Skeletal muscle tissue (tissue), 3 donors: ENCODE measurements at regions not wholly inside any gene's neighbourhood (a gene's known extent, or its start where the extent isn't known, plus 50 kb on each side); places are given as distances from the start of the nearest gene placed in this dataset.

Source experiments
- H3K27ac ChIP-seq: one replicate; pipeline ENCODE4 v1.7.0; 2013; ENCODE audit warnings: mild to moderate bottlenecking, low read depth, low read length, inconsistent platforms
- H3K27me3 ChIP-seq, 3 donors: one replicate each; pipeline ENCODE4 v1.7.0; 2013; ENCODE audit warnings: low read length in 3 of 3; ENCODE audit not compliant: control insufficient read depth in 3 of 3, insufficient read depth in 3 of 3
- H3K36me3 ChIP-seq, 3 donors: one replicate each; pipeline ENCODE4 v1.7.0; 2013; ENCODE audit warnings: low read length in 3 of 3; ENCODE audit not compliant: control insufficient read depth in 3 of 3, insufficient read depth in 3 of 3
- H3K4me1 ChIP-seq, 3 donors: one replicate each; pipeline ENCODE4 v1.7.0; 2013; ENCODE audit warnings: low read length in 3 of 3, mild to moderate bottlenecking in 3 of 3; ENCODE audit not compliant: control insufficient read depth in 3 of 3, insufficient read depth in 3 of 3
- H3K4me3 ChIP-seq, 3 donors: one replicate each; pipeline ENCODE4 v1.7.0; 2013; ENCODE audit warnings: low read length in 3 of 3
- H3K9ac ChIP-seq, 3 donors: one replicate each; pipeline ENCODE4 v1.7.0; 2013; ENCODE audit warnings: low read length in 3 of 3, mild to moderate bottlenecking in 3 of 3, moderate library complexity in 2 of 3, low read depth in 1 of 3
- H3K9me3 ChIP-seq, 3 donors: one replicate each; pipeline ENCODE4 v1.7.0; 2013; ENCODE audit warnings: low read length in 3 of 3; ENCODE audit not compliant: control insufficient read depth in 3 of 3
- donor health status: Osteomylitis.

DNA sequence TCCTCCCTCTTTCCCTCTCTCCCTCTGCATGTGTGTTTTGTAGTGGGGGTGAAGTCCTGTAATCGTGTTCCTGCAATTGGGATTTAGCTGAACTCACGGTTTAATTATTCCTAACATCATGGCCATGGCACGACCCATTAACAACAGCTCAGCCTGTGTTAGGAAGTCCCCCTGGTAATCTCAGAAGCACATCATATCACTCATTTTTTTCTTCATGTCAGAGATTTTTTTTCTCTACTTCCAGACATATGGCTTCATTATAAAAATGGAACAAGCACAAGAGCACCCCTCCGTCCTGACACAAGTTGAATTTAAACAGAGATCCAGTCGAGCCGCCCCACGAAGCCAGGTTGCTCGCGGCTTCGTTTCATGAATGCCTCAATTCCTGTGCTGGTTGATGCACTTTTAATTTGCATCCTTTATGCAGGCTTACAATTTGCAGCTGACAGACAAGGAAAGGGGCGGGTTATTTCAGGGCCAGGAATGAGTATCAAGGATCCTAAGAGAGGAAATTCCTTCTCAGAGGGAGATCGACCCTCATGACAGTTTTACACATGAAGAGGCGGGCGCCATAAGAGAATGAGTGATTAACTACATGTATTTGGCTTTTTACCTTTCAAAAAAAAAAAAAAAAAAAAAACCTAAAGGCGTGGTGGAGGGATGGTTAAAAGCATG is 192.9 kb downstream of the MAF start:
- Histone ChIP-seq H3K27me3 (no peaks in the 10 kb centered on the region), H3K36me3 (no peaks in the 10 kb centered on the region), H3K9me3 (peaks cover 0 to 3% (median 0%) of the 10 kb centered on the region in 3 donors), H3K9ac (no peak overlapping the region), H3K4me3 (no peak overlapping the region), H3K4me1 (no peaks in the 10 kb centered on the region), H3K27ac (no peak overlapping the region)

DNA sequence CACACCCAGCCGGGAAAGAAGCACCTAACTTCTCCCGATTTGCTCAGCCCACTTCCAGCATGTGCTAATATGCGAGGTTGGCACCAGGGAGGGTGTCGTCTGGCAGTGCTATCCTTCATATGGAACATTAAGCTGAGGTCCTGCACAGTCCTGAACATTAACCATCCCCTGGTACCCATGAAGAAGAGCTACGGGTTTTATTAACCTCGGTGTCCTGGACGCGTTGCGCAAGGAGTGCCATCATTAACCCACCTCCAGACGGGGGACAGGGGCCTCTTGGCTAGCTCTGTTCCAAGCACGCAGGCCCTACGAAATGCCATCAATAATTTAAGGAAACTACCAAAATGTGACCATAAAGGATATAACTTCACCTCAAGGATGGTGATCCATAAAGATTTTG is 193.5 kb downstream of the MAF start:
- peaks cover 0 to 3% (median 0%) of the 10 kb centered on the region in 3 donors for H3K9me3 ChIP-seq
- H3K36me3 ChIP-seq: no peaks in the 10 kb centered on the region
- H3K27me3 ChIP-seq: no peaks in the 10 kb centered on the region
- H3K4me3 ChIP-seq: no peak overlapping the region
- H3K9ac ChIP-seq: no peak overlapping the region
- H3K27ac ChIP-seq: no peak overlapping the region
- no peaks in the 10 kb centered on the region for H3K4me1 ChIP-seq

DNA sequence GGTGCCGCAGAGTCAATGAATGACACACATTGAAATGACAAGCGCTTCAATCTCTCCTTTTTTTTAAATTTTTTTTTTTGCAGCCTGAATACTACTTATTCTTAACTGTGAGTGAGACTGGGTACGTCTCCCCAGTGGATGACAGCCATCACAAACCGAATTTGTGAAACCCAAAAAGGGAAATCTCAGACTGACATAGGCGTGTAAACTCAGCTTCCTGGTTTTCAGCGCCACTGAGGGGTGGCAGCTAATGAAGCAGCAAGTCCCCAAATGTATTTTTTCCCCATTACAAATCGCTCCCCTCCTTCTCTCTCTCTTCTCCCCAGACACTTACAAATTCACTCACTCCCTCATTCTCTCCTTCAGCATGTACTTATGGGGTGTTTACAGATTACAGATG is 196.0 kb downstream of the MAF start:
- Histone ChIP-seq H3K9me3 (peaks cover 0 to 3% (median 0%) of the 10 kb centered on the region in 3 donors), H3K27me3 (no peaks in the 10 kb centered on the region), H3K9ac (no peak overlapping the region), H3K27ac (no peak overlapping the region), H3K36me3 (no peaks in the 10 kb centered on the region), H3K4me3 (no peak overlapping the region), H3K4me1 (no peaks in the 10 kb centered on the region)

DNA sequence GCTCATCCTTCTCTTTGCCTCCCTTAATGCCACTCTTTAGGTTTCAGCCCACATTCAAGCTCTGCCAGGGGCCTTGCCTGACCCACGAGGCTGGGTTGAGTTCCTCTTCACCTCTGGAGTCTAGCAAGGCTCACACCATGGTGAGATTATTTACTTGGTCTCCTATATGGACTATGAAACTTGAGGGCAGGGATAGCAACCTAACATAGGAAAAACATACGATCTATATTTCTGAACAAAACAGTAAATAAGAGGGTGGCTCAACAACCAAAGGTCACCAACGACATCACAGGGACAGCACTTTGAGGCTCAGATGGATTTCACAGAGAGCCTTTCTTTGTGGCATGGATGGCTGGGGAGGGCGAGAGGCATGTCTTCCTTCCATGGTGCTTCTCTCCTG is 197.0 kb downstream of the MAF start:
- no peaks in the 10 kb centered on the region for H3K36me3 ChIP-seq
- H3K9me3 ChIP-seq: peaks cover 0 to 3% (median 0%) of the 10 kb centered on the region in 3 donors
- no peak overlapping the region for H3K9ac ChIP-seq
- no peaks in the 10 kb centered on the region for H3K27me3 ChIP-seq
- no peak overlapping the region for H3K27ac ChIP-seq
- no peak overlapping the region for H3K4me3 ChIP-seq
- H3K4me1 ChIP-seq: no peaks in the 10 kb centered on the region

DNA sequence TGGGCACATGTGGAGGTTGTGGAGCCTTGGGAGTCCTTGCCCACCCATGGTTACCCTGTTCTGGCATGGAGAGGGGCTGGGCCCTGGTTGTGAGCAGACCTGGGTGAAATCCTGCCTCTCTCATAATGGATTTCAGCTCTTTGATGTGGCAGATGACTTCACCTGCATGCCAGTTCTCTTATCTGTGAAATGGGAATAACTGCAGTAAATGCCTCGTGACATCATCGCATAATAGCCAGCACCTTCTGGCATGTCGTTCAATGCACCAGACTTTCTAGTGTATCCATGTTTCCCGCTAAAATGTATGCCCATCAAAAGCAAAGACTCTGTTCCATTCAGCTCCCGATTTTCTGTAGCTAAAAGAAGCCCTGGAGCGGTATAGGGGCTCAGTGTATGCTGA is 197.6 kb downstream of the MAF start:
- peaks cover 0 to 3% (median 0%) of the 10 kb centered on the region in 3 donors for H3K9me3 ChIP-seq
- no peak overlapping the region for H3K27ac ChIP-seq
- no peaks in the 10 kb centered on the region for H3K4me1 ChIP-seq
- H3K4me3 ChIP-seq: no peak overlapping the region
- no peak overlapping the region for H3K9ac ChIP-seq
- H3K27me3 ChIP-seq: no peaks in the 10 kb centered on the region
- no peaks in the 10 kb centered on the region for H3K36me3 ChIP-seq

DNA sequence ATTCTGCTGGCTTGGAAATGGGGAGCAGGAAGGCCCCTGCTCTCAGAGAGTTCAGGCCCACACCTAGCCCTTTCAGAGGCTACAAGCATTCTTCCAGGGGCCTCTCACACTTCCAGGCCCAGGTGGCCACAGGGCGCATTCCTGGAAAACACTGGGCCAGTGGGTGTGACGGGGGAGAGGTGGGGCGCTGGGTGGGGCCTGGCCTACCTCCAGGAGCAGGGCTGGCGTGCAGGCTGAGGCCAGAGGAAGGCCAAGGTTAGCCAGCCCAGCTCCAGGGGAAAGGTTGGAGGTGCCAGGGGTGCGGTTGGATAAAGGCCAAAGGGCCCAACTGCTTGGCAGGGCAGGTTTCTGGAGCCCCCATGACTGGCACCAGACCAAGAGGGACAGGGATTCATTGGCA is 198.2 kb downstream of the MAF start:
- H3K9me3 ChIP-seq: peaks cover 0 to 3% (median 0%) of the 10 kb centered on the region in 3 donors
- H3K9ac ChIP-seq: no peak overlapping the region
- H3K4me1 ChIP-seq: no peaks in the 10 kb centered on the region
- H3K36me3 ChIP-seq: no peaks in the 10 kb centered on the region
- no peak overlapping the region for H3K4me3 ChIP-seq
- H3K27me3 ChIP-seq: no peaks in the 10 kb centered on the region
- H3K27ac ChIP-seq: no peak overlapping the region

DNA sequence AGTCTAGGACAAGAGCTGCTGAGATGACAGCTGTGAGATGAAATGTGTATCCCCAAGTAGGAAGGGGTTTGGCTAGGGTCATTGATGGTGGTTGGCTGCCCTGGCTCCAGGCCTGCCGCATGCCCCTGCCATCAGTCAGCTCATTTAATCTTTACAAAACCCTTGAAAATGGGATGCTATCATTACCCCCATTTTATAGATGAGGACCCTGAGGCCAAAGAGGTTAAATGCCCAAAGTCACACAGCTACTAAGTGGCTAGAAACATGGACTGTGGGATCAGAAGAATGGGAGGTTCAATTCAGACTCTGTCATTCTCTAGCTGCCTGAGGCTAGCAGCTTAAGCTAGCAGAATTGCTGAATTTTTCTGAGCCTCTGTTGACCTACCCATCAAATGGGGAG is 198.8 kb downstream of the MAF start:
- H3K9ac ChIP-seq: no peak overlapping the region

DNA sequence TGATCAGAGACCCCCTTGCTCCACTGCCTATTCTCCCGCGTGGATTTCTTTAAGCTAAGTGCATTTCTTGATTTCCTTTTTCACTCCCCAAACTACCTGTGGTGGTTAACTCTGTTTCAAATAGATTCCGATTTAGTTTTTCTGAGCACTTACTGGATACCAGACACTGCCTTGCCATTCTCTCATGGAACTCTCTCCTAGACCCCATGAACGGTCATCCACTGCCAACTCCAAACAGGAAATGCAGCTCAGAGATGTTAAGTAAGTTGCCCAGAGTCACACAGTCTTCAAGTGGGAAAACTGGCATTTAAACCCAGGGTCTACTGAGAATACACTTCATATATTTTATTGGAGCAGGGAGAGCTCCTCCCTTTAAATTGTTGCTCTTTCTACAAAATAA is 199.4 kb downstream of the MAF start:
- Histone ChIP-seq H3K27me3 (no peaks in the 10 kb centered on the region), H3K9ac (no peak overlapping the region), H3K4me3 (no peak overlapping the region), H3K9me3 (peaks cover 0 to 3% (median 0%) of the 10 kb centered on the region in 3 donors), H3K4me1 (no peaks in the 10 kb centered on the region), H3K27ac (no peak overlapping the region), H3K36me3 (no peaks in the 10 kb centered on the region)

More for the DNA sequence above, 198.8 kb downstream of the MAF start:
- no peak overlapping the region for H3K4me3 ChIP-seq
- no peaks in the 10 kb centered on the region for H3K27me3 ChIP-seq
- no peaks in the 10 kb centered on the region for H3K36me3 ChIP-seq
- H3K4me1 ChIP-seq: no peaks in the 10 kb centered on the region
- H3K27ac ChIP-seq: no peak overlapping the region
- H3K9me3 ChIP-seq: peaks cover 0 to 3% (median 0%) of the 10 kb centered on the region in 3 donors

DNA sequence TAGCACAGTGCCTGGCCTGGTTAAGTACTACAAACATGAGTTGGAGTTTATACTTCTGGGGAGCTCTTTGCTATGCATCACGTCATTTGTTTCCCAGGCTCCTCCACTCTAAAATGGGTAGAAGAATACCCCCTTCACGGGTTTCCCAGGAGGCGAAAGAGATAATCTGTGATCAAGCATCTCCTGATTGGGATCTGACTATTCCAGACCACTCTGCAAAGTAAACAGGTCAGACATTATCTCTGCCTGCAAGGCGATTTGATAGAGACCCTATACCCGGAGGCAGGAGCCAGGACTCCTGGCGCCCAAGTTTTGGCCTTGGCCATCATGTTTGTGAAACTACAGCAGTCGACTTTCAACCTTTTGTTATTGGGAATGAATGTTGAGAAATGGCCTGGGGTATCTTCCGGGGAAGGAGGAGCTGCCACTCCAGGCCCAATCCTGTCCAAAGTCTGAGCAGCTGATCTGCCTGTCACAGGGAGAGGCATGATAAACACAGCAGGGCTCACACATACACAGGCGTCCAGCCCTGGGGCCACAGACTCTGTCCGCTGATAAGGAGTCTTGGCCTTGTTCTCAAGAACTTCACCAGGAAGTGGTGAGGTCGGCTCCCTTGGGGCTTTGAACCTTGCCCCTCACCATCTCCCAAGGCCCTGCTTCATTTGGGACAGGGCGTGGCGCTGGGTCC is 199.9 kb downstream of the MAF start:
- no peaks in the 10 kb centered on the region for H3K27me3 ChIP-seq
- no peaks in the 10 kb centered on the region for H3K36me3 ChIP-seq
- no peaks in the 10 kb centered on the region for H3K9me3 ChIP-seq

DNA sequence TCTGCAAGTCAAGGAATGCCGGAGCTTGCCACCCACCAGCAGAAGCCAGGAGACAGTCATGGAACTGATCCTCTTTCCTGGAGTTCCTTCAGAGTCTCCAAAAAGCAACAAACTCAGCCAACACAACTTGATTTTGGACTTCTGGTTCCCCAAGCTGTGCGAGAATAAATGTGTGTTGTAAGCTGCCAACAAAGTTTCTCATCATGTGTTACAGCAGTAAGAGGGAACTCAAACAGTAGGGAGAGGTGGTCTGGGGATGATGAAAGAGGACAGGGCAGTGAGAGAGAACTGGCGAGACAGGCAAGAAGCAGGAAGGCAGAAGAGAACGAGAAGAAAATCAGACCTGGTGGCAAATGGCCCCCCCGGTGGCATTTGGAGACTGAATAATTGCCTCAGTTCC is 204.9 kb downstream of the MAF start:
- Histone ChIP-seq H3K9ac (no peak overlapping the region), H3K27me3 (no peaks in the 10 kb centered on the region), H3K9me3 (no peaks in the 10 kb centered on the region), H3K4me3 (no peak overlapping the region), H3K36me3 (no peaks in the 10 kb centered on the region), H3K4me1 (peaks cover 0 to 4% (median 4%) of the 10 kb centered on the region in 3 donors), H3K27ac (no peak overlapping the region)

More for the DNA sequence above, 199.9 kb downstream of the MAF start:
- H3K27ac ChIP-seq: no peak overlapping the region
- H3K4me1 ChIP-seq: no peaks in the 10 kb centered on the region
- H3K4me3 ChIP-seq: no peak overlapping the region
- H3K9ac ChIP-seq: no peak overlapping the region
